Neutrophil (primary cell): ENCODE measurements at regions not wholly inside any gene's neighbourhood (a gene's known extent, or its start where the extent isn't known, plus 50 kb on each side); places are given as distances from the start of the nearest gene placed in this dataset.

Experiments
- H3K27ac ChIP-seq: fragments of 200-600 bp; sonication (generic); 2 replicates; pipeline ENCODE4 v1.5.1; 2016; ENCODE audit warnings: mild to moderate bottlenecking, moderate library complexity
- H3K27me3 ChIP-seq: fragments of 200-600 bp; sonication (generic); 2 replicates; pipeline ENCODE4 v1.6.0; 2016; ENCODE audit warnings: mild to moderate bottlenecking
- H3K36me3 ChIP-seq: fragments of 200-600 bp; sonication (generic); 2 replicates; pipeline ENCODE4 v1.5.1; 2017
- H3K4me1 ChIP-seq, 2 experiments: fragments of 200-600 bp in 1 of 2; sonication (generic) in 1 of 2; 1 replicate in 1 of 2; 2 replicates in 1 of 2; pipeline versions ENCODE4 v1.5.1 to v1.6.1; 2013 to 2016; ENCODE audit warnings: low read depth in 1 of 2, low read length in 1 of 2, mild to moderate bottlenecking in 1 of 2, moderate library complexity in 1 of 2; ENCODE audit not compliant: control insufficient read depth in 1 of 2, insufficient read depth in 1 of 2
- H3K4me3 ChIP-seq, 2 experiments: fragments of 200-600 bp in 1 of 2; sonication (generic) in 1 of 2; 1 replicate in 1 of 2; 2 replicates in 1 of 2; pipeline ENCODE4 v1.5.1; 2013 to 2016; ENCODE audit warnings: low read depth in 1 of 2, low read length in 1 of 2, mild to moderate bottlenecking in 1 of 2, moderate library complexity in 1 of 2
- H3K9me3 ChIP-seq: fragments of 200-600 bp; sonication (generic); 2 replicates; pipeline ENCODE4 v1.5.1; 2016
- CTCF ChIP-seq: fragments of 200-600 bp; sonication (generic); IDR thresholded peaks from 2 replicates; pipeline ENCODE4 v1.5.1; 2016; ENCODE audit warnings: antibody characterized with exemption

- peak overlapping the region; percentile 39 for H3K27ac ChIP-seq
- H3K36me3 ChIP-seq = no peaks in the 10 kb centered on the region
- H3K4me3 ChIP-seq = no peak overlapping the region
- TF ChIP-seq CTCF = no peak
- H3K9me3 ChIP-seq = no peaks in the 10 kb centered on the region
- peaks cover 14 to 35% of the 10 kb centered on the region in 2 experiments for H3K4me1 ChIP-seq
- no peaks in the 10 kb centered on the region for H3K27me3 ChIP-seq
Observed at GRCh38 chr6:12602951-12603672, 113.5 kb upstream of the PHACTR1 start.

- peaks cover 19 to 40% of the 10 kb centered on the region in 2 experiments for H3K4me1 ChIP-seq
- TF ChIP-seq CTCF = no peak
- H3K4me3 ChIP-seq = no peak overlapping the region
- H3K27ac ChIP-seq = no peak overlapping the region
- no peaks in the 10 kb centered on the region for H3K9me3 ChIP-seq
- H3K27me3 ChIP-seq = no peaks in the 10 kb centered on the region
- H3K36me3 ChIP-seq = no peaks in the 10 kb centered on the region
Observed at GRCh38 chr6:12603673-12604049, 112.9 kb upstream of the PHACTR1 start.

GRCh38 chr6:12605888-12606345, 110.7 kb upstream of the PHACTR1 start:
- peaks cover 21 to 51% of the 10 kb centered on the region in 2 experiments for H3K4me1 ChIP-seq
- TF ChIP-seq CTCF = peak; percentile 54
- H3K27ac ChIP-seq = no peak overlapping the region
- no peaks in the 10 kb centered on the region for H3K36me3 ChIP-seq
- H3K27me3 ChIP-seq = no peaks in the 10 kb centered on the region
- H3K4me3 ChIP-seq = no peak overlapping the region
- H3K9me3 ChIP-seq = no peaks in the 10 kb centered on the region

- Histone ChIP-seq H3K4me3 (no peak overlapping the region), H3K27ac (no peak overlapping the region), H3K36me3 (no peaks in the 10 kb centered on the region), H3K27me3 (no peaks in the 10 kb centered on the region), H3K9me3 (no peaks in the 10 kb centered on the region), H3K4me1 (peaks cover 21 to 51% of the 10 kb centered on the region in 2 experiments)
- TF ChIP-seq CTCF = no peak
Observed at GRCh38 chr6:12606616-12607015, 110.0 kb upstream of the PHACTR1 start.

GRCh38 chr6:12608016-12608860, 108.3 kb upstream of the PHACTR1 start:
- no peaks in the 10 kb centered on the region for H3K36me3 ChIP-seq
- H3K4me3 ChIP-seq = no peak overlapping the region
- peak overlapping the region; percentile 75 for H3K27ac ChIP-seq

More at GRCh38 chr6:12608016-12608860, 108.3 kb upstream of the PHACTR1 start:
- no peak for TF ChIP-seq CTCF
- Histone ChIP-seq H3K9me3 (no peaks in the 10 kb centered on the region), H3K4me1 (peaks cover 13 to 40% of the 10 kb centered on the region in 2 experiments), H3K27me3 (no peaks in the 10 kb centered on the region)
